ENCODE measurements at regions not wholly inside any gene's neighbourhood (a gene's known extent, or its start where the extent isn't known, plus 50 kb on each side); places are given as distances from the start of the nearest gene placed in this dataset.

- TF ChIP-seq SIN3A (IDR thresholded peaks at IDR 0.05; ENCODE audit: borderline replicate concordance, insufficient read depth, low read length) (no peak), POLR2AphosphoS5 (IDR thresholded peaks at IDR 0.05; ENCODE audit: low read depth, low read length) (no peak), REST (IDR thresholded peaks at IDR 0.05; ENCODE audit: insufficient read depth in 1 of 2, low read depth in 2 of 2, low read length in 2 of 2) (no peak), FOXP2 (optimal IDR thresholded peaks at IDR 0.05; ENCODE audit: borderline replicate concordance, extremely low read depth, extremely low read length, insufficient read depth) (no peak), TAF1 (IDR thresholded peaks at IDR 0.05; ENCODE audit: borderline replicate concordance, insufficient read depth, low read length) (no peak)
Measured at GRCh38 chr2:120796094-120796493, 60.4 kb downstream of the GLI2 start.

DNA sequence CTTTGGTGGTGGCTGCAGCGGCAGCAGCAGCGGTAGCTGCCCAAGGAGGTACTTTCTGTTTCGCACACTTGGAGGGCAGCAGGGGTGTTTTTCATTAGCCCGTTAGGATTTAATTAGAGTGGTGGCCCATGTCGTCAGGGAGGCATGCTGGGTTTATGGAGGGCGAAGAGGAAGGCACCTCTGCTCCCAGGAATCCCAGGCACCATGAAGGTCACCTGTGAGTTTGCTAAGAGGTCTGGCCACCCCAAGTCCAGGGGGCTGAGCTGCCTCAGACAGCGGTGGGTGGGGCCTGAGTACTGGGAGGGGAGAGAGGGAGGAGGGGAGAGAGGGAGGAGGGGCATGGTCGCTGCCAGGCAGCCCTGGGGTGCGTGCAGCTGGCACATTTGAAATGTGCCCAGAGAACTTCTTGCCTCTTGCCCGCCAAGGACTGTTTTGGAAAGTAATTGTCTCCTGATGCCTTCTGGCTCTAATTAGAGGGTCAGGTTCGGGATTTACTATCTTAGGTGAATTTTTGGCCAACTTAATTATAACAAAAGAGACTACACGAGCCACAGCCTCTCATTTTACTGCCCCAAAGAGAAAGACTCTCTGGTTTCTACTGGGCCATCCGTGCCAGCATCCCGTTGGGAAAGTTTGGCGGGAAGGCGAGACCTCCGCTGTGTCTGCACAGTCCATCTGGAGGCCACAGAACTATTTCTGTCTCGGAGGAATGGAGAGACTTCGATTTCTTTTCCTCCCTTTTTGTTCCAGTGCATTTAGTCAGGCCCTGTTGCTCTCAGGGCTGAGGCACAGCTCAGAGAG is 62.0 kb downstream of the GLI2 start:
- TF ChIP-seq REST (IDR thresholded peaks at IDR 0.05; ENCODE audit: insufficient read depth in 1 of 2, low read depth in 2 of 2, low read length in 2 of 2) (no peak), POLR2AphosphoS5 (IDR thresholded peaks at IDR 0.05; ENCODE audit: low read depth, low read length) (no peak), FOXP2 (optimal IDR thresholded peaks at IDR 0.05; ENCODE audit: borderline replicate concordance, extremely low read depth, extremely low read length, insufficient read depth) (no peak), SIN3A (IDR thresholded peaks at IDR 0.05; ENCODE audit: borderline replicate concordance, insufficient read depth, low read length) (no peak), TAF1 (IDR thresholded peaks at IDR 0.05; ENCODE audit: borderline replicate concordance, insufficient read depth, low read length) (no peak)

DNA sequence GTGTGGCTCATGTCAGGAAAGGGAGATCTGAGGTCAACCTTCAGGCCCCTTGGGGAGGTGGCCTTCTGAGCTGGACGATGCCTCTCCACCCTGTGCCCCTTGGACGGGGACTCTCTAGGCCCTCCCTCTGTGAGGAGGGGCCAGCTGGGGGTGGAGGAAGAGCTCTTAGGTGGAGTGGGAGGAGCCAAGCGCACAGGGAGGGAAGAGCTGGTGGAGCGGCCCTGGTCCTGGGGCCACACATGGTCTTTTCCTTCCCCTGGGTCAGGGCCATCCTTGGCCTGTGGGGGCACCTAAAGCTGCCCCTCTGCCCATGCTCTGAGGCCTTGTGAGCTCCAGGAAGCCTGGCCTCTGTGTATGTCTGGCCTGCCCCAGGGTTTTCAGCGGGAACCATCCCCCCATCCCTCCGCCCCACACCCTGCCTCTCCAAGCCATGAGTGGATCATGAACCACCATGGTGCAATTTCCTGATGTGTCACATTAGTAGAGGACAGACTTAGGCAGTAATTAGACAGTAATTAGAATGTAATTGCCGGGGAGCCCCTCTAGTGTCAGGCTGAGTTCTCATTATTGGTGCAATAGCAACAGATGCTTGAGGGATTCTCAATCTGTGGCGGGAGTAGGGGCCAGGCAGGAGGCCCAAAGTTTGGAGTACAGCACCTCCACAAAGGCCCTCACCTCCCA is 63.0 kb downstream of the GLI2 start:
- TF ChIP-seq POLR2AphosphoS5 (IDR thresholded peaks at IDR 0.05; ENCODE audit: low read depth, low read length), result no peak

DNA sequence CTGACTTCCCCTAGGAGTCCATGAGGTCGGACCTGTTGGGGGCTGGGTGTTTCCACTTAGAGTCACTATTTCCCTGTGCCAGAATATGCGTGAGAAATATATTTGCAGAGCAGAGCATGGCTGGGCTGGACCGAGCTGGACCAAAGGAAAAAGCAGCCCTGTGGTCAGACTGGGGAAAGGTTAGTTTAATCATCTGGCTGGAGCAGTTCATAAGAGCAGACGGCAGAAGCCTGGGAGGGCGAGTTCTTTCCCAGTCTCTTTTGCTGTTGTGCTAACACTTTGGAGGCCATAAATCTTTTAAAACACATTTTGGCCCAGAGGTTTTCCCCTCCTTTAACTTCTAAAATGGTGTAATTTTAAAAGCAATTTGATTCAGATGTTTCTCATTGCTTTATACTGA is 66.5 kb downstream of the GLI2 start:
- TF ChIP-seq POLR2AphosphoS5 (IDR thresholded peaks at IDR 0.05; ENCODE audit: low read depth, low read length) (no peak), FOXP2 (optimal IDR thresholded peaks at IDR 0.05; ENCODE audit: borderline replicate concordance, extremely low read depth, extremely low read length, insufficient read depth) (no peak), TAF1 (IDR thresholded peaks at IDR 0.05; ENCODE audit: borderline replicate concordance, insufficient read depth, low read length) (no peak), REST (IDR thresholded peaks at IDR 0.05; ENCODE audit: insufficient read depth in 1 of 2, low read depth in 2 of 2, low read length in 2 of 2) (no peak), SIN3A (IDR thresholded peaks at IDR 0.05; ENCODE audit: borderline replicate concordance, insufficient read depth, low read length) (no peak)

GRCh38 chr2:120802867-120803484 is 67.3 kb downstream of the GLI2 start:
- no peak for TF ChIP-seq REST (IDR thresholded peaks at IDR 0.05; ENCODE audit: insufficient read depth in 1 of 2, low read depth in 2 of 2, low read length in 2 of 2)
